Erythroblast (primary cell): ENCODE measurements at regions not wholly inside any gene's neighbourhood (a gene's known extent, or its start where the extent isn't known, plus 50 kb on each side); places are given as distances from the start of the nearest gene placed in this dataset.

ENCODE experiments used
- GATA1 ChIP-seq: IDR thresholded peaks from 2 replicates; pipeline ENCODE4 v1.6.1; 2011; ENCODE audit warnings: low read depth, mild to moderate bottlenecking, control low read depth, low read length, moderate library complexity
- POLR2A ChIP-seq: IDR thresholded peaks from 2 replicates; pipeline ENCODE4 v1.6.1; 2011; ENCODE audit warnings: mild to moderate bottlenecking, low read length

- TF ChIP-seq POLR2A (no peak), GATA1 (no peak)
Measured at GRCh38 chrX:10990418-10990817, 120.7 kb upstream of the HCCS start.
